ENCODE measurements at regions not wholly inside any gene's neighbourhood (a gene's known extent, or its start where the extent isn't known, plus 50 kb on each side); places are given as distances from the start of the nearest gene placed in this dataset.

GRCh38 chr10:65314253-65314652, 1611.6 kb upstream of the LRRTM3 start:
- H3K4me1 Mint-ChIP-seq (ENCODE audit: low read depth) = no peaks in the 10 kb centered on the region
- H3K9me3 Mint-ChIP-seq = peaks cover 5 to 8% of the 10 kb centered on the region in 2 donors

GRCh38 chr10:65319493-65319892, 1606.3 kb upstream of the LRRTM3 start:
- H3K4me1 Mint-ChIP-seq (ENCODE audit: low read depth) = no peaks in the 10 kb centered on the region
- H3K36me3 Mint-ChIP-seq (ENCODE audit: insufficient read depth in 2 of 2) = no peaks in the 10 kb centered on the region
- no peak for DNase-seq
- no peak overlapping the region for H3K27ac Mint-ChIP-seq
- ATAC-seq (replicated peaks in 1 of 2) = no peak
- H3K9me3 Mint-ChIP-seq = peaks cover 3 to 5% of the 10 kb centered on the region in 2 donors
- no peaks in the 10 kb centered on the region for H3K27me3 Mint-ChIP-seq (ENCODE audit: low read depth)
- no peak overlapping the region for H3K4me3 Mint-ChIP-seq

More at GRCh38 chr10:65314253-65314652, 1611.6 kb upstream of the LRRTM3 start:
- ATAC-seq (replicated peaks in 1 of 2) (no peak), DNase-seq (no peak)
- Mint-ChIP-seq H3K36me3 (ENCODE audit: insufficient read depth in 2 of 2) (no peaks in the 10 kb centered on the region), H3K4me3 (no peak overlapping the region), H3K27me3 (ENCODE audit: low read depth) (no peaks in the 10 kb centered on the region), H3K27ac (no peak overlapping the region)

GRCh38 chr10:65320236-65321026, 1605.4 kb upstream of the LRRTM3 start:
- Mint-ChIP-seq H3K4me1 (ENCODE audit: low read depth) (no peaks in the 10 kb centered on the region), H3K9me3 (peaks cover 1 to 3% of the 10 kb centered on the region in 2 donors), H3K4me3 (no peak overlapping the region), H3K27me3 (ENCODE audit: low read depth) (no peaks in the 10 kb centered on the region), H3K36me3 (ENCODE audit: insufficient read depth in 2 of 2) (no peaks in the 10 kb centered on the region), H3K27ac (no peak overlapping the region)
- ATAC-seq (replicated peaks in 1 of 2) (no peak), DNase-seq (no peak)

GRCh38 chr10:65323802-65324201, 1602.0 kb upstream of the LRRTM3 start:
- no peak overlapping the region for H3K4me3 Mint-ChIP-seq
- no peaks in the 10 kb centered on the region for H3K4me1 Mint-ChIP-seq (ENCODE audit: low read depth)
- H3K36me3 Mint-ChIP-seq (ENCODE audit: insufficient read depth in 2 of 2) = no peaks in the 10 kb centered on the region
- no peaks in the 10 kb centered on the region for H3K27me3 Mint-ChIP-seq (ENCODE audit: low read depth)
- DNase-seq = no peak
- ATAC-seq (replicated peaks in 1 of 2) = no peak
- H3K9me3 Mint-ChIP-seq = peaks cover 4 to 11% of the 10 kb centered on the region in 2 donors
- no peak overlapping the region for H3K27ac Mint-ChIP-seq

- no peaks in the 10 kb centered on the region for H3K36me3 Mint-ChIP-seq (ENCODE audit: insufficient read depth in 2 of 2)
- H3K27me3 Mint-ChIP-seq (ENCODE audit: low read depth) = no peaks in the 10 kb centered on the region
- H3K27ac Mint-ChIP-seq = no peak overlapping the region
- DNase-seq (no peak), ATAC-seq (replicated peaks in 1 of 2) (no peak)
- no peak overlapping the region for H3K4me3 Mint-ChIP-seq
- H3K9me3 Mint-ChIP-seq = peaks cover 4 to 15% of the 10 kb centered on the region in 2 donors
- no peaks in the 10 kb centered on the region for H3K4me1 Mint-ChIP-seq (ENCODE audit: low read depth)
Measured at GRCh38 chr10:65325913-65326312, 1599.9 kb upstream of the LRRTM3 start.

GRCh38 chr10:65328486-65328885, 1597.3 kb upstream of the LRRTM3 start:
- Mint-ChIP-seq H3K9me3 (peaks cover 6 to 15% of the 10 kb centered on the region in 2 donors), H3K27ac (no peak overlapping the region), H3K4me3 (no peak overlapping the region), H3K36me3 (ENCODE audit: insufficient read depth in 2 of 2) (no peaks in the 10 kb centered on the region), H3K27me3 (ENCODE audit: low read depth) (no peaks in the 10 kb centered on the region), H3K4me1 (ENCODE audit: low read depth) (no peaks in the 10 kb centered on the region)
- no peak for DNase-seq
- no peak for ATAC-seq (replicated peaks in 1 of 2)

GRCh38 chr10:65335311-65335710, 1590.5 kb upstream of the LRRTM3 start:
- ATAC-seq (replicated peaks in 1 of 2) (no peak), DNase-seq (no peak)
- Mint-ChIP-seq H3K4me1 (ENCODE audit: low read depth) (no peaks in the 10 kb centered on the region), H3K4me3 (no peak overlapping the region), H3K9me3 (peaks cover 0 to 7% of the 10 kb centered on the region in 2 donors), H3K36me3 (ENCODE audit: insufficient read depth in 2 of 2) (no peaks in the 10 kb centered on the region), H3K27ac (no peak overlapping the region), H3K27me3 (ENCODE audit: low read depth) (no peaks in the 10 kb centered on the region)

- Mint-ChIP-seq H3K4me1 (ENCODE audit: low read depth) (no peaks in the 10 kb centered on the region), H3K4me3 (no peak overlapping the region), H3K9me3 (peaks cover 4 to 9% of the 10 kb centered on the region in 2 donors), H3K27ac (no peak overlapping the region), H3K36me3 (ENCODE audit: insufficient read depth in 2 of 2) (no peaks in the 10 kb centered on the region), H3K27me3 (ENCODE audit: low read depth) (no peaks in the 10 kb centered on the region)
- ATAC-seq (replicated peaks in 1 of 2) (no peak), DNase-seq (no peak)
Measured at GRCh38 chr10:65340340-65340739, 1585.5 kb upstream of the LRRTM3 start.

- ATAC-seq (replicated peaks in 1 of 2) (no peak), DNase-seq (no peak)
- peaks cover 4 to 9% of the 10 kb centered on the region in 2 donors for H3K9me3 Mint-ChIP-seq
- H3K36me3 Mint-ChIP-seq (ENCODE audit: insufficient read depth in 2 of 2) = no peaks in the 10 kb centered on the region
- H3K4me3 Mint-ChIP-seq = no peak overlapping the region
- no peaks in the 10 kb centered on the region for H3K4me1 Mint-ChIP-seq (ENCODE audit: low read depth)
- no peaks in the 10 kb centered on the region for H3K27me3 Mint-ChIP-seq (ENCODE audit: low read depth)
- H3K27ac Mint-ChIP-seq = no peak overlapping the region
Measured at GRCh38 chr10:65341323-65341925, 1584.4 kb upstream of the LRRTM3 start.

GRCh38 chr10:65342245-65342644, 1583.6 kb upstream of the LRRTM3 start:
- H3K4me3 Mint-ChIP-seq = no peak overlapping the region
- no peaks in the 10 kb centered on the region for H3K27me3 Mint-ChIP-seq (ENCODE audit: low read depth)
- no peaks in the 10 kb centered on the region for H3K36me3 Mint-ChIP-seq (ENCODE audit: insufficient read depth in 2 of 2)
- ATAC-seq (replicated peaks in 1 of 2) = no peak
- no peak for DNase-seq
- H3K4me1 Mint-ChIP-seq (ENCODE audit: low read depth) = no peaks in the 10 kb centered on the region
- H3K27ac Mint-ChIP-seq = no peak overlapping the region
- H3K9me3 Mint-ChIP-seq = peaks cover 4 to 7% of the 10 kb centered on the region in 2 donors

- DNase-seq (no peak), ATAC-seq (replicated peaks in 1 of 2) (no peak)
- no peaks in the 10 kb centered on the region for H3K36me3 Mint-ChIP-seq (ENCODE audit: insufficient read depth in 2 of 2)
Measured at GRCh38 chr10:65346466-65346865, 1579.4 kb upstream of the LRRTM3 start.

GRCh38 chr10:65348637-65349036, 1577.2 kb upstream of the LRRTM3 start:
- DNase-seq (no peak), ATAC-seq (replicated peaks in 1 of 2) (no peak)
- Mint-ChIP-seq H3K4me1 (ENCODE audit: low read depth) (no peaks in the 10 kb centered on the region), H3K36me3 (ENCODE audit: insufficient read depth in 2 of 2) (no peaks in the 10 kb centered on the region), H3K27me3 (ENCODE audit: low read depth) (no peaks in the 10 kb centered on the region), H3K4me3 (no peak overlapping the region), H3K9me3 (peaks cover 0 to 7% of the 10 kb centered on the region in 2 donors), H3K27ac (no peak overlapping the region)

More at GRCh38 chr10:65346466-65346865, 1579.4 kb upstream of the LRRTM3 start:
- no peaks in the 10 kb centered on the region for H3K27me3 Mint-ChIP-seq (ENCODE audit: low read depth)
- no peak overlapping the region for H3K27ac Mint-ChIP-seq
- H3K4me3 Mint-ChIP-seq = no peak overlapping the region
- H3K4me1 Mint-ChIP-seq (ENCODE audit: low read depth) = no peaks in the 10 kb centered on the region
- H3K9me3 Mint-ChIP-seq = peaks cover 2 to 4% of the 10 kb centered on the region in 2 donors

GRCh38 chr10:65350611-65351010, 1575.2 kb upstream of the LRRTM3 start:
- H3K36me3 Mint-ChIP-seq (ENCODE audit: insufficient read depth in 2 of 2) = no peaks in the 10 kb centered on the region

More at GRCh38 chr10:65350611-65351010, 1575.2 kb upstream of the LRRTM3 start:
- H3K27ac Mint-ChIP-seq = no peak overlapping the region
- ATAC-seq (replicated peaks in 1 of 2) (no peak), DNase-seq (no peak)
- no peaks in the 10 kb centered on the region for H3K27me3 Mint-ChIP-seq (ENCODE audit: low read depth)
- H3K9me3 Mint-ChIP-seq = peaks cover 0 to 5% of the 10 kb centered on the region in 2 donors
- no peaks in the 10 kb centered on the region for H3K4me1 Mint-ChIP-seq (ENCODE audit: low read depth)
- no peak overlapping the region for H3K4me3 Mint-ChIP-seq
